DOHH2 (cell line): ENCODE measurements at regions not wholly inside any gene's neighbourhood (a gene's known extent, or its start where the extent isn't known, plus 50 kb on each side); places are given as distances from the start of the nearest gene placed in this dataset.
"Not testable (repeated sequence)": the region's sequence is repeated elsewhere in the genome, so short reads cannot be mapped to it uniquely, and the experiment has no call there.

Source experiments
- H3F3A ChIP-seq: fragments of 200-600 bp; sonication (generic), shearing (Covaris generic); 2 replicates; pipeline ENCODE4 v1.6.0; 2016; ENCODE audit warnings: antibody characterized with exemption, mild to moderate bottlenecking; ENCODE audit not compliant: control insufficient read depth, insufficient read depth
- H3K27ac ChIP-seq: fragments of 200-600 bp; sonication (generic); 2 replicates; pipeline ENCODE4 v1.5.1; 2014; ENCODE audit warnings: low read depth, mild to moderate bottlenecking, low read length, moderate library complexity
- H3K27me3 ChIP-seq: fragments of 200-600 bp; sonication (generic); 2 replicates; pipeline ENCODE4 v1.6.1; 2014; ENCODE audit warnings: mild to moderate bottlenecking, low read length, mixed read lengths; ENCODE audit not compliant: control insufficient read depth
- H3K36me3 ChIP-seq: fragments of 200-600 bp; sonication (generic); 2 replicates; pipeline ENCODE4 v1.6.1; 2014; ENCODE audit warnings: mild to moderate bottlenecking, low read length, moderate library complexity, mixed read lengths; ENCODE audit not compliant: control insufficient read depth
- H3K4me1 ChIP-seq: fragments of 200-600 bp; sonication (generic); 2 replicates; pipeline ENCODE4 v1.6.1; 2014; ENCODE audit warnings: mild to moderate bottlenecking, low read length, mixed read lengths; ENCODE audit not compliant: control insufficient read depth
- H3K4me2 ChIP-seq: fragments of 200-600 bp; sonication (generic); 2 replicates; pipeline ENCODE4 v1.6.0; 2014; ENCODE audit warnings: mild to moderate bottlenecking, low read length, moderate library complexity
- H3K4me3 ChIP-seq: fragments of 200-600 bp; sonication (generic); 2 replicates; pipeline ENCODE4 v1.5.1; 2014; ENCODE audit warnings: mild to moderate bottlenecking, low read length, mixed read lengths
- H3K79me2 ChIP-seq: fragments of 200-600 bp; sonication (generic); 2 replicates; pipeline ENCODE4 v1.6.1; 2014; ENCODE audit warnings: mild to moderate bottlenecking, low read length, mixed read lengths; ENCODE audit not compliant: control insufficient read depth
- H3K9me2 ChIP-seq: fragments of 200-600 bp; sonication (generic); replicated peaks from 2 replicates; pipeline ENCODE4 v1.6.1; 2014; ENCODE audit warnings: mild to moderate bottlenecking, low read length, mixed read lengths; ENCODE audit not compliant: control insufficient read depth
- H3K9me3 ChIP-seq: fragments of 200-600 bp; sonication (generic); 2 replicates; pipeline ENCODE4 v1.6.1; 2014; ENCODE audit warnings: antibody characterized with exemption, low read length, mixed read lengths; ENCODE audit not compliant: control insufficient read depth, insufficient read depth
- H4K20me1 ChIP-seq: fragments of 200-600 bp; sonication (generic); 2 replicates; pipeline ENCODE4 v1.6.0; 2014; ENCODE audit warnings: low read depth, mild to moderate bottlenecking, antibody characterized with exemption, low read length, moderate library complexity; ENCODE audit not compliant: control insufficient read depth, insufficient read depth

GRCh38 chr21:10343146-10343935 lies 178.0 kb upstream of the TPTE start:
- not testable (repeated sequence) for H3K36me3 ChIP-seq, H3K9me2 ChIP-seq, H3K4me2 ChIP-seq, H3K79me2 ChIP-seq, H4K20me1 ChIP-seq, H3F3A ChIP-seq, H3K4me3 ChIP-seq, H3K4me1 ChIP-seq, H3K27ac ChIP-seq, H3K27me3 ChIP-seq
- H3K9me3 ChIP-seq, result peaks cover 39% of the 10 kb centered on the region

DNA sequence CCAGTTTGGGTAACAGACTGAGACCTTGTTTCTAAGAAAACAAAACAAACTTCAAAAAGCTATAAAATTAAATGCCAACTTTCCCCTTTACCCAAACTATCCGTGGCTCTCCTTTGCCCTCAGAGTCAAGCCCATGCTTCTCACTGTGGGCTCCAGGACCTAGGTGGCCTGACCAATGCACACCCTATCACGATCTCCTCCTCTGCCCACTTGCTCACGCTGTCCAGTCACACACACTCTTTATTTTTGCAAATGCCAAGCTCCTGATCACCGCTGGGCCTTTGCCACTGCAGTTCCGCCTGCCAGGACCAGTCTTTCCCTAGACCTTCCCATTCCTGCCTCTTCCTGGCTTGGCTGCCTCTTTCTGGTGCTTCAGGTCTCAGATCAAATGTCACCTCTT lies 177.1 kb upstream of the TPTE start:
- not testable (repeated sequence) for H3K27ac ChIP-seq, H3K4me3 ChIP-seq, H3K27me3 ChIP-seq, H3K4me1 ChIP-seq, H4K20me1 ChIP-seq, H3K4me2 ChIP-seq, H3F3A ChIP-seq, H3K9me2 ChIP-seq, H3K36me3 ChIP-seq, H3K79me2 ChIP-seq
- peaks cover 33% of the 10 kb centered on the region for H3K9me3 ChIP-seq

DNA sequence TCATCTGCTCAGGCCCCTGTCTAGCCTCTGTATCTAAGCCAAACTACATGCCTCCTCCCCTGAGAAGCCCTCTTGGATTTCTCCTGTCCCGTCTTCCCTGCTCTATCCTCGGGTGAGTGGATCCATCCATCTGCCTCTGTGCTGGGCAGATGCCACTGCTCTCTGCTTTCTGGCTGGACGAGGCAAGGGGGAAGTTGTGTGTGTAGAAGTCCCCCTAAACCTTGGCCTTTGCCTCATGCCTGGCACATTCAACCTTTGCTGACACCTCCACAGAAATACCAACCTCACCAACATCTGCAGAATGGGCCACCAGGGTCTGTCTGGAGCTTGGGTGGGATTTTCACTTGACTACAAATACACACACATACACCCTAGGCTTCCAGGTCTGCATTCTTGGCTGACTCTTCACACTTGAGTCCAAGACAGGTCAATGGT lies 176.2 kb upstream of the TPTE start:
- H3K36me3 ChIP-seq, H3K4me2 ChIP-seq, H3F3A ChIP-seq, H3K9me2 ChIP-seq, H3K79me2 ChIP-seq, H3K4me1 ChIP-seq, H3K27me3 ChIP-seq, H3K27ac ChIP-seq, H3K4me3 ChIP-seq, H4K20me1 ChIP-seq: not testable (repeated sequence)
- peaks cover 33% of the 10 kb centered on the region for H3K9me3 ChIP-seq

DNA sequence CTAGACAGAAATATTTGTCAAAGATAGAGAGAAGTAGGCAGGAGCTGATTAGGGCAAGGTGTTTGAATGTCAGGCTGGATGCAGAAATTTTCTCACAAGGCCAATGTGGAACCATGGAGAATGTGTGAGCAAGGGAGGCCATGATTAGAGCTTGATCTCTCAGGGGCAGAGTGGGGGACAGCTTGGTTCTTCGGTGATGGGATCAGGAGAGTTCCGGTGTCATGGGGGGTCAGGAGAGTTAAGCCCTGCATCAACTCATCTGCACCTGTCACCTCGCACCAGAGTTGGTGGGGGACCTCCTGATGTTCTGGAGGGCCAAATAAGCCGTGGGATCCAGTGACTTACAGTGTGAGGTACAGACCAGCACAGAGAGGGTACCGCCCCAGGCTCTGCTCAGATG lies 175.1 kb upstream of the TPTE start:
- not testable (repeated sequence) for H3F3A ChIP-seq, H4K20me1 ChIP-seq, H3K9me2 ChIP-seq, H3K27me3 ChIP-seq, H3K4me3 ChIP-seq, H3K27ac ChIP-seq, H3K36me3 ChIP-seq, H3K4me1 ChIP-seq, H3K79me2 ChIP-seq, H3K4me2 ChIP-seq
- peaks cover 33% of the 10 kb centered on the region for H3K9me3 ChIP-seq

DNA sequence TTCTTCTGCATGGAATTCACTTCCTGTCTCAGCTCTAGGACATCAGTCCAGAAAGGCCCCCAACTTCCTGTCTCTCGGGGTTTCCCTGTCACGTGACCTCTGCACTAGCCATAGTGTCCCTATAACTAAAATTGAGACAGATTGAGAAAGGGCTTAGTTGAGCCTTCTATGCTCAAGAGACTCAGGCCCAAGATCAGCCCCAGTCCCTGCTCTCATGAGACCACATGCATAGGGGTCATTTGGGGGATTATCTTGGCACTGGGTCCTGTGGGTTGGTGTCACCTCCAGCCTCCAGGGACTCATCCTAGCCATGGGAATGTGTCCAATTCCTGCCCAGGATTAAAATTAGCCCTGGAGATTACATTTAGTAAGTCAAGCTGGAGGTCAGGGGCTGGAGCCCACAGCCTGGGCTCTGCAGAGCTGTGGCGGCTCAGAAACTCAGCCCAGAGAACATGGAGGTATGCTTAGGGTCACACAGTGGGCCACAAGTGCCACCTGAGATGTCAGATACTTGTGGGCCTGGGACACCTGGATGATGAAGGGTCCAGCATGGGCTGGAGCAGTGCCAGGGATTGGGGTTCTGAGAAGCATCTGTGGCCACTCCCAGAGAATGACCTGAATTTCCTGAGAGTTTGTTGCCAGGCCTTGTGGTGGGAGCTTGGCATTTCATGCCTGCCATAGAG lies 174.3 kb upstream of the TPTE start:
- H3K9me3 ChIP-seq, result peaks cover 33% of the 10 kb centered on the region
- H3F3A ChIP-seq, H3K27ac ChIP-seq, H3K79me2 ChIP-seq, H3K4me1 ChIP-seq, H3K4me2 ChIP-seq, H4K20me1 ChIP-seq, H3K4me3 ChIP-seq, H3K9me2 ChIP-seq, H3K27me3 ChIP-seq, H3K36me3 ChIP-seq: not testable (repeated sequence)

DNA sequence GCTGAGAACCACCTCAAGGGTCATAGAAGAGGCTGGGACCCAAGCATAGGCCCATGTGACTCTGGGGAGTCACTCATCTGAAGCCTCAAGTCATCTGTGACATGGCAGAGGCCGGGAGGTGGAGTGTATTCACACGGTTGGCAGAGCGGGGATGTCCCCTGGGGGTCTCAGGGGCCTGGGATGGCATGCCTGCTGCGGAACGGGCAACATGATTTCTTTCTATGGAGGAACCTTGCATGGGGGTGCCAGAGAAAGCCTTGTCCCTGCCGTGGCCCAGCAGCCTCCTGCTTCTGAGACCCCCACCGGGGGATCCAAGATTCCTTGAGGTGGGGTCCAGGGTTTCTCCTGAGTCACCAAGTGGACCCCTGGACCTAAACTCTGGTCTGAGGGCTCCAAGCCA lies 173.7 kb upstream of the TPTE start:
- H3K27me3 ChIP-seq, H3K4me1 ChIP-seq, H3K36me3 ChIP-seq, H3K4me3 ChIP-seq, H4K20me1 ChIP-seq, H3K9me2 ChIP-seq, H3K4me2 ChIP-seq, H3K27ac ChIP-seq, H3K79me2 ChIP-seq, H3F3A ChIP-seq: not testable (repeated sequence)
- peaks cover 33% of the 10 kb centered on the region for H3K9me3 ChIP-seq

DNA sequence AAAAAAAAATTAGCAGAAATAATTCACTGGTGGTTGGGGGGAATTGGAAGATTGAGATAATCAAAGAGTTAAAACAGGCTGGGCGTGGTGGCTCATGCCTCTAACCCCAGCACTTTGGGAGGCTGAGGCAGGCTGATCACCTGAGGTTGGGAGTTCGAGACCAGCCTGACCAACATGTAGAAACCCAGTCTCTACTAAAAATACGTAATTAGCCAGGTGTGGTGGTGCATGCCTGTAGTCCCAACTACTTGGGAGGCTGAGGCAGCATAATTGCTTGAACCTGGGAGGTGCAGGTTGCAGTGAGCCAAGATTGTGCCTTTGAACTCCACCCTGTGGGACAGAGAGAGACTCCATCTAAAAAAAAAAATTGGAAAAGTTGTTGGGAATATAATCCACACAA lies 173.2 kb upstream of the TPTE start:
- H3K27ac ChIP-seq, H4K20me1 ChIP-seq, H3K4me1 ChIP-seq, H3K4me3 ChIP-seq, H3K9me2 ChIP-seq, H3F3A ChIP-seq, H3K79me2 ChIP-seq, H3K4me2 ChIP-seq, H3K36me3 ChIP-seq, H3K27me3 ChIP-seq: not testable (repeated sequence)
- H3K9me3 ChIP-seq, result peaks cover 33% of the 10 kb centered on the region

- not testable (repeated sequence) for H3K4me3 ChIP-seq, H4K20me1 ChIP-seq, H3K79me2 ChIP-seq, H3K27ac ChIP-seq, H3K4me2 ChIP-seq, H3F3A ChIP-seq, H3K27me3 ChIP-seq, H3K36me3 ChIP-seq, H3K9me2 ChIP-seq, H3K4me1 ChIP-seq
- H3K9me3 ChIP-seq, result peaks cover 14% of the 10 kb centered on the region; the same call in 1 of the 2 replicates
Measured at GRCh38 chr21:10354851-10355578, 166.4 kb upstream of the TPTE start.
